ENCODE measurements at regions not wholly inside any gene's neighbourhood (a gene's known extent, or its start where the extent isn't known, plus 50 kb on each side); places are given as distances from the start of the nearest gene placed in this dataset.

DNA sequence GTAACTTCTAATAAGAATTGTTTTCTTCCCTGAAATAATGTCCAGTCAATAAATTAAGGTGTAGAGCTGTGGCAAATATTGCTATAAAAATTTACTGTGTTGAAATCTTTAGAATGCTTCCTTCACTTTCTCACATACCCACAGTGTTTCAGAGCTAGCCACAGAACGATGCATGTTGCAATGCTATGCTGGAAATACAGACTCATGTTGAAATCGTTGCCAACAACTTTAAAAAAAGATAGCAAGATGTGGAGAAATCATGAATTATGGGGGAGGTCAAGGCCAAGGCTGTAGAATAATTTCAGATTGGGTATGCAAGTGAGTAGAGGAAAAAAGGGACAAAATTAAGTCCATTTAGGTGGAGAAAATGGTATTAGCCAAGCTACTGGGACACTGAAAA, 204.8 kb downstream of the VEGFC start:
- TF ChIP-seq CTCF (IDR thresholded peaks at IDR 0.05) (no peak), POLR2A (IDR thresholded peaks at IDR 0.05) (no peak)
